Thoracic aorta (tissue), 2 donors: ENCODE measurements at regions not wholly inside any gene's neighbourhood (a gene's known extent, or its start where the extent isn't known, plus 50 kb on each side); places are given as distances from the start of the nearest gene placed in this dataset.

Experiments
- ATAC-seq: fragments of 150-250 bp; one replicate; pipeline ENCODE4 v1.8.0; 2017; ENCODE audit warnings: low read depth; ENCODE audit not compliant: insufficient number of reproducible peaks, low FRiP score
- DNase-seq: peaks from one replicate; pipeline ENCODE4 v3.0.0-alpha.2; 2020; ENCODE audit warnings: low spot score
- H3K27ac ChIP-seq, 2 donors: fragments of 200-600 bp; sonication (generic); 1 replicate in 1 of 2; 2 replicates in 1 of 2; pipeline ENCODE4 v1.5.1; 2016; ENCODE audit warnings: mild to moderate bottlenecking in 2 of 2, moderate library complexity in 2 of 2
- H3K27me3 ChIP-seq: fragments of 200-600 bp; sonication (generic); replicated peaks from 2 replicates; pipeline ENCODE4 v1.6.0; 2016; ENCODE audit warnings: mild to moderate bottlenecking; ENCODE audit not compliant: insufficient read depth
- H3K36me3 ChIP-seq: fragments of 200-600 bp; sonication (generic); one replicate; pipeline ENCODE4 v1.5.1; 2016
- H3K4me1 ChIP-seq, 2 donors: fragments of 200-600 bp; sonication (generic); 1 replicate in 1 of 2; 2 replicates in 1 of 2; pipeline versions ENCODE4 v1.5.1 to v1.6.0; 2016; ENCODE audit warnings: low read depth in 2 of 2, mild to moderate bottlenecking in 1 of 2; ENCODE audit not compliant: control insufficient read depth in 1 of 2
- H3K4me3 ChIP-seq: fragments of 200-600 bp; sonication (generic); 2 replicates; pipeline ENCODE4 v1.5.1; 2016; ENCODE audit warnings: mild to moderate bottlenecking
- H3K9me3 ChIP-seq: fragments of 200-600 bp; sonication (generic); 2 replicates; pipeline ENCODE4 v1.5.1; 2016
- CTCF ChIP-seq: fragments of 200-600 bp; sonication (generic); IDR thresholded peaks from one replicate; pipeline ENCODE4 v1.5.1; 2019; ENCODE audit warnings: antibody characterized with exemption

GRCh38 chr14:101118233-101118632 is 214.7 kb upstream of the RTL1 start:
- ATAC-seq, result peak; percentile 45

GRCh38 chr14:101118746-101119591 is 215.4 kb upstream of the RTL1 start:
- no peaks in the 10 kb centered on the region for H3K9me3 ChIP-seq
- H3K4me3 ChIP-seq, result no peak overlapping the region
- no peak for ATAC-seq
- H3K27me3 ChIP-seq, result no peaks in the 10 kb centered on the region
- H3K4me1 ChIP-seq, result no peaks in the 10 kb centered on the region
- H3K27ac ChIP-seq, result no peak overlapping the region
- no peak for DNase-seq
- TF ChIP-seq CTCF, result no peak
- H3K36me3 ChIP-seq, result no peaks in the 10 kb centered on the region

More at GRCh38 chr14:101118233-101118632, 214.7 kb upstream of the RTL1 start:
- H3K4me1 ChIP-seq, result no peaks in the 10 kb centered on the region
- H3K9me3 ChIP-seq, result no peaks in the 10 kb centered on the region
- DNase-seq, result no peak
- H3K4me3 ChIP-seq, result no peak overlapping the region
- no peaks in the 10 kb centered on the region for H3K27me3 ChIP-seq
- no peak for TF ChIP-seq CTCF
- H3K36me3 ChIP-seq, result no peaks in the 10 kb centered on the region
- no peak overlapping the region for H3K27ac ChIP-seq

GRCh38 chr14:101119830-101120571 is 216.5 kb upstream of the RTL1 start:
- ATAC-seq (no peak), DNase-seq (no peak)
- no peaks in the 10 kb centered on the region for H3K4me1 ChIP-seq
- TF ChIP-seq CTCF, result no peak
- H3K4me3 ChIP-seq, result peak overlapping the region; percentile 49
- H3K9me3 ChIP-seq, result no peaks in the 10 kb centered on the region
- H3K27me3 ChIP-seq, result no peaks in the 10 kb centered on the region
- H3K36me3 ChIP-seq, result no peaks in the 10 kb centered on the region
- H3K27ac ChIP-seq, result no peak overlapping the region

- peak overlapping the region in 1 of 2 donors; percentile 52 for H3K27ac ChIP-seq
- no peak for DNase-seq
Measured at GRCh38 chr14:101120641-101121507, 217.4 kb upstream of the RTL1 start.

More at GRCh38 chr14:101120641-101121507, 217.4 kb upstream of the RTL1 start:
- Histone ChIP-seq H3K27me3 (no peaks in the 10 kb centered on the region), H3K36me3 (no peaks in the 10 kb centered on the region), H3K9me3 (no peaks in the 10 kb centered on the region), H3K4me1 (no peaks in the 10 kb centered on the region), H3K4me3 (peak overlapping the region; percentile 49)
- ATAC-seq, result no peak
- TF ChIP-seq CTCF, result no peak
